Stimulated activated CD4-positive, alpha-beta T cell treated with anti-CD3 and anti-CD28 coated beads, Interleukin-2, amount 100 ng/mL, for 24 hours (primary cell): ENCODE measurements at regions not wholly inside any gene's neighbourhood (a gene's known extent, or its start where the extent isn't known, plus 50 kb on each side); places are given as distances from the start of the nearest gene placed in this dataset.

ENCODE experiments used
- DNase-seq, 2 donors: peaks; one replicate each; pipeline ENCODE4 v3.0.0-alpha.2; 2020

- DNase-seq = no peak
Measured at GRCh38 chr2:12090590-12090989, 344.2 kb downstream of the LPIN1 start.

- no peak for DNase-seq
Measured at GRCh38 chr2:12091201-12091806, 344.9 kb downstream of the LPIN1 start.

- DNase-seq = no peak
Measured at GRCh38 chr2:12094134-12094533, 347.7 kb downstream of the LPIN1 start.

DNA sequence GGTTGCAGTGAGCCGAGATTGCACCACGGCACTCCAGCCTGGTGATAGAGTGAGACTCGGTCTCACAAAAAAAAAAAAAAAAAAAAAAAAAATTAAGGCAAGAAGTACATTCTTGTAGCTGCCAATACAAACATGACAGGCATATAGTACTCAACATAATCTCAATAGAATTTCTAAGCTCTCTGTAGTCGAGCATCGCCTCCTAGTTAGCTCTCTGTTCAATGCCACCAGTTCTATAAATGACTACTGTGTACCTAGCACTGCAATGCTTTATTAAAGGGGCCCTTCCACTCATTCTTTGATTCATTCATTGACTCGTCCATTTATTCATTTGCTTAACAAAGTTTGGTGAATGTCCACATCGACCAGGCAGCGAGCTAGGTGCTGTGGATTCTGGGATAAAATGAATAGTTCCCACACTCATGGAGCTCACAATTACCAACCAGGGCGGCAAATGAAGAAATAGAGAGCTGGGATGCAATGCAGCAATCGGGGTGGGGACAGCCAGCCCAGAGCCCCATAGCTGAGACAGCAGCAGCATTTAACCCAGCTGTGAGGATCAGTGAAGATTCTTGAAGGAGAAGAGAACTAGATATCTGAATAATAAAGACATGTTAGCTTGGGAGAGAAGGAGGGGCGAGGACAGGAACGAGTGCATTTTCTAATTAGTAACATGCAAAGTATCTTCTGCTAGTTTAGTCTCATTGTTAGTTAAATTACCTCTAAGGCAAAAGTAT, 349.8 kb downstream of the LPIN1 start:
- no peak for DNase-seq

DNA sequence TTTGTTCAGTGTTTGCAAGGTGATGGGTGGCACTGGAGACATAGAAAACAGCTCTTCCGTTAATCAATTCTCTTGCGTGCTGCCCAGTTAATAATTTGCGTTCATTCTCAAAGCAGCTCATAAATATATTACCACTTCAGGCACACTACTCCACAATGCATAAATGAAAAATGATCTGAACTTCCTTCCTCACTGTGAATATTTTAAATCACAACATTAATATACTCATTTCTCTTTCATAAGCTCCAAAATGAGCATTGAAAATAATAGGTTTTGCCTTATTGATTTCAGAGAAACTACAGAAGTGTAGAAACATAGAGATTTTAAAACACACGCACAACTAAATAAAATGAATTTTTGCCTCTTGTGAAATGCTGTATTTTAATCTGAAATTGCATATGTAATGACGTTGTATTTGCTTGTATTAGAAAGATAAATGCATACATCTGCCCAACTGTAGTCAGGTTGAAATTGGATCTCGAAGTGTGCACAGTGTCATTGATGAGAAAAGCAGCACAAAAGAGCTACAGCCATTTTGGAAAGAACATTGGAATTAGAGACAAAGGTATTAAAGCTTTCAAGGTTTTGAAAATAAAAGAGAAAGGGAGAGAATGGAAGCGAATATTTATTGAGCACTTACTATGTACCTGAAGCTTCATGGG, 350.5 kb downstream of the LPIN1 start:
- no peak for DNase-seq

DNA sequence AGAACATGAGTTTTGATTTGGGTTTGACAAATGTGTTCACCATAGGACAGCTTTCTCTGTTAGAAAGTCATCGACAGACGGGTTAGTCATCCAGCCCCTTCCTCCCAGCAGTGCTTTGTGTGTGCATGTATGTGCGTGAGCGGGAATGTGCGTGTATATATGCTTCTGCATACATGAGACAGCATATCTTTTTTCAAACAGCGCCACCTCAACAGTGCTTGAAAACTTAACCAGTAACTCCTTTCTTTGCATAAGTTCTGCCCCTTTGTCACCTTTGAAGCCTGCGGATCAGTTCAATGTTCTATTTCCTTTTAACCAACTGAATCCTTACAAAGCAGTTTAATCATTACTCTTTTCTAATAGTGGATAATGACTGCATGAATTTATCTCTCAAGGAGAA, 351.4 kb downstream of the LPIN1 start:
- no peak for DNase-seq

DNA sequence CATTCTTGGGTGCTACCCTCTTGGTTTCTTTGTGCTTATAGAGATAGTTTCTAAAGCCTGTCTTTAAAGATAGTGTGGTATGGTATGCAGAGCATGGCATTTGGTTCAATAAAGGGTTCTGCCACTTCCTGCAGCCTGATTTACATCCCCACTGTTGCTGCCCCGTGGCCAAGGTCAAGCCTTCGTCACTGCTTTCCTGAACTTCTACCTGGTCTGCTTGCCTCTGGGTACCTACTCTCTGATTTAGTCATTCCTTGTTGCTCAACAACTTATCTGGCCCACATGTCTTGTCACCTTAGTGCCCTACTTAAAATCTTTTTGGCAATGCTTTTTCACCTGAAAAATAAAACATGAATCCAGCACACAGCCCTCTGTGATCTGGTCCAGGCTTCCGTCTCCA, 352.9 kb downstream of the LPIN1 start:
- DNase-seq = no peak

- DNase-seq = no peak
Measured at GRCh38 chr2:12102679-12103078, 356.2 kb downstream of the LPIN1 start.

DNA sequence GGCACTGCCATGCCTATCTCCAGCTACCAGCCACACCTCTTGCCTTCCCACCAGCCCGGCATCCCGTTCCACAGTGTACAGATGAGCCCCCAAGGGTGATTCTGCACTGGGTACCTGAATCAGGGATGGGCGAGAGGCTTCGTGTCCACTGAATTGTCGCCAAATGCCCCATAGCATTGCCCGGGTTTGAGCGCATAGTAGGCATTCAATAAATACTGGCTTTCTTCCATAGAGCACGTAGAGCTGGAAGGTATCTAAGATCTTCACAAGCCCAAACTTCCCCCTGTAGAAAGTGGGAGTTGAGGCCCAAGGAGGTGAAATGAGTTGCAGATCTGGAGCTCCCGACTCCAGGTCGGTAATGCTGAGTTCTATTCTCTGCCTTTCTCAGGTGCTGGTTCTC, 358.7 kb downstream of the LPIN1 start:
- no peak for DNase-seq

DNA sequence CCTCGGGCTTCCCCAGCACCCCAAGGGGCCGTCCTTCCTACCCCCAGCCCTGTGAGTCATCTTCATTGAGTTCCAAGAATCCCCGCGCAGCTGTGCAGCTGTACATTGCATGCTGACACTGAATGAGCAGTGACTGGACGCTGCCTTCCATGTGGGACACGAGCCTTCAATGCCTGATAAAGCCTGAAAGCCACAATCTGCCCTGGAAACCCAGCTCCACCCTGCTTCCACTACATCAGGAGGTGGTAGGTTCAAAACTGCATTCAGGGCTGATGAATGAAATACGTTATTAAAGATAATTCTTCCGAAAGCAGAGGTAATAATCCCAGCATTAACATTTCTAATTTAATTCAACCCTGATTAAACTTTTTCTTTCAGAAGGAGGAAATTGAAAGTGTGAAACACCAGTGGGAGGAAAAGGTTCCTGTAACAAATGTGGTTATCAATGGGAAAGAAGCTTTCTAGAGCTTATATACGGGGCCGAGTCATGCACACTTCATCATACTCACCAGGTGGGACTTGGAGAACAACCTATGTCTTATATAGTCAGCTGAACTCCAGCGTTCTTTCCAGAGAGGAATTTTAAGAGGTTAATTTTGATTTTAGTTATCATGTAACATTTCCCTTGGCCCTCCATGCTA, 360.1 kb downstream of the LPIN1 start:
- peak in 1 of 2 donors; percentile 57 for DNase-seq

DNA sequence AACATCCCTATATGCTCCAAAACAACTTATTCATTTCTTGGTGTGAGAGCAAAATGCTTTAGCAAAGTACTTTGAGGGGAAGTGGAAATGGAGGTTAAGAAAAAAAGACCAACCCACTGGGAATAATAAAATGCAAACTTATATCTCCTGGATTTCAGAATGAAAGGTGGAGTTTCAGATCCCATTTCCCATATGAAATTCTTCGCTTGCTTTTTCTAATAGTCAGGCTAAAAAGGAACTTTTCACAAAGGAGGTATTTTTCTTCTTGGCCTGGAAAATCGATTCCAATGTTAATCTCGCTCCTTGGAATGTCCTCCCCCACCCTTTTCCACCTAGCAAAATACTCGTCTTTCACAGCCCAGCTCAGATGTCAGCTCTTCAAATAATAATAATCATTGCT, 360.9 kb downstream of the LPIN1 start:
- no peak for DNase-seq

DNA sequence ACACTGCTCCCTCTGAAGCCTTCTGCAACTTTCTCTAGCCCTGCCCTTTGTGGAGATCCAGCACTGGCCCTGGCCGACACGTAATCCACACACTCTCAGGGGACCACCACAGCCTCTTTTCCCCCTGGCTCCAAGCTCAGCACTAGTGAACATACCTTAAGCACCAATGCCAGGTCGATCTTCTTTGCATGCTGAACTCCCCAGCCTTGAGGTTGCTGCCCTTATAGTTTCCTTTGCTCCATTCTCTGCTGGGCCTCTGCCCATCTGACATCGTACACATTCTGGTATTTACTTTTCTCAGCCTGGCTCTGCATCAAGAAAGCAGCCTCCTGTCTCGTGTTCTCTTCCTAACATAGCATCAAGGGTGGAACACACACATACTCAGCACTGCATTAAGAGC, 361.5 kb downstream of the LPIN1 start:
- no peak for DNase-seq

GRCh38 chr2:12109363-12110017, 363.1 kb downstream of the LPIN1 start:
- DNase-seq = no peak

DNA sequence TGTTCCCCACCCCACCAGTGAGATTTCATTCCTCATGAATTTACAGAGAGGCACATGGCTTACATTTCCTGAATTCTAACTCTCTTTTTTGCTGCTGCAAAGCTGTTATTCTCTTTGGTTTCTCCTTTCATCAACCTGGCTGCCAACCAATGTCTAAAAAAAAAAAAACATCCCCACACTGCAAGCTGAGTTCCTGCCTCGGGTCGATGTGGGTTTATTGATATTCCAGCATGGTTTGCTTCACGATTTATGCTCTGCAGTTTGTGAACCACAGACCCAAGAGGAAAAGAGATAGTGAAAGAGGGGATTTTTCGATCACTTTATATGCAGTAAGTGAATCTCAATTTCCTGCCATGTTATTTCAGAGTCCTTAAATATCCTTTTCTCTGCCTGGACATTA, 363.6 kb downstream of the LPIN1 start:
- DNase-seq = no peak

DNA sequence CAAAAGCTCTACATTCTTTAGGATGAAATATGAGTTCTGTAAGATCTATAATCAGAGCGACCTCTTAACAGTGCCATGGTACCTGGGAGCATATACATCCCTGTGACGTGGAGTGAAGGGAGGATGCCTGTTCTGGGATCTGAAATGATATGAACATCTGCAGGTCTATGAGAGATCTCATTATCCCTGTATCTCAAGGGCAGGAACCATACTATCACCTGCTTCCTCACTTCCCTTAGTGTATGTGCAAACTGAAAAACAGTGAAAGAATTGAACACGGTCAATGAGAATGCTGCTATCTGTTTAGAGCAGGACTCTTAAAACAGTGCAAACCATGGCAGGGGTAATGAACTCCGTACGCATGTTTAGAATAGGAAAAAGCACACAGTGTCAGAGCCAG, 364.0 kb downstream of the LPIN1 start:
- no peak for DNase-seq

- DNase-seq = no peak
Measured at GRCh38 chr2:12113412-12113811, 367.0 kb downstream of the LPIN1 start.

DNA sequence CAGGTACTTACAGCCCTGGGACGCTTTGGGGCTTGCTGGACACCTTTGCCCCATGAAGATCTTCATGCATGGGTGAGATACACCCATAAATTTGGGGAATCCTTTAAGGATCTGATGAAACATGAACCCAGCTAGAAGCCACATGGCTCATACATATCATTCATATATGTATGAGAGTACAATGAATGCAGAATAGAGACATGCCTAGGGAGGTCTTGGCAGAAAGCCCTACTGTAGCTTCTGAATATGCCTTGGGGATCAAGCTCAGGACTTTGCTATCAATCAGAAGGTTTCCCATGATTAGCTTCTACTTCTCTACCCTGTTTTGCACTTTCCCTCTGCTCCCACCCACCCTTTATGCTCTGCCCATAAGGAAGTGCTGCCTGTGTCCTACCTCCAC, 368.4 kb downstream of the LPIN1 start:
- no peak for DNase-seq

- no peak for DNase-seq
Measured at GRCh38 chr2:12116228-12116750, 369.9 kb downstream of the LPIN1 start.

DNA sequence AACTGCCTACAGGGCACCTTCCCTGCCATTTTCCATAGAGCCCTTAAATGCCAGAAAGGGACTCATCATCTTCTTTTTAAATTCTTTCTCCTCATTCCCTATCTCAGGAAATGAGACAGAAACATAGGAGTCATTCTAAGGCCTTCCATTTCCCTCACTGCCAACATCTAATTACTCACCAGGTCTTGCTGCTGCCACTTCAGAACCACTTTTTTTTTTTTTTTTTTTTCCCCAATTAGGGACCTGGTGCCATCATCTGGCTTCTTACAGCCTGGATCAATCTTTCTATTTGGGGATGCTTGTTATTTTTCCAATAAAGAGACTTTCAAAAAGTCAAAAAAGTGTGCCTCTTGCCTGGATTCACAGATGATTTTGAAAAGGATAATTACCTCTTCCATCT, 373.4 kb downstream of the LPIN1 start:
- DNase-seq = no peak

DNA sequence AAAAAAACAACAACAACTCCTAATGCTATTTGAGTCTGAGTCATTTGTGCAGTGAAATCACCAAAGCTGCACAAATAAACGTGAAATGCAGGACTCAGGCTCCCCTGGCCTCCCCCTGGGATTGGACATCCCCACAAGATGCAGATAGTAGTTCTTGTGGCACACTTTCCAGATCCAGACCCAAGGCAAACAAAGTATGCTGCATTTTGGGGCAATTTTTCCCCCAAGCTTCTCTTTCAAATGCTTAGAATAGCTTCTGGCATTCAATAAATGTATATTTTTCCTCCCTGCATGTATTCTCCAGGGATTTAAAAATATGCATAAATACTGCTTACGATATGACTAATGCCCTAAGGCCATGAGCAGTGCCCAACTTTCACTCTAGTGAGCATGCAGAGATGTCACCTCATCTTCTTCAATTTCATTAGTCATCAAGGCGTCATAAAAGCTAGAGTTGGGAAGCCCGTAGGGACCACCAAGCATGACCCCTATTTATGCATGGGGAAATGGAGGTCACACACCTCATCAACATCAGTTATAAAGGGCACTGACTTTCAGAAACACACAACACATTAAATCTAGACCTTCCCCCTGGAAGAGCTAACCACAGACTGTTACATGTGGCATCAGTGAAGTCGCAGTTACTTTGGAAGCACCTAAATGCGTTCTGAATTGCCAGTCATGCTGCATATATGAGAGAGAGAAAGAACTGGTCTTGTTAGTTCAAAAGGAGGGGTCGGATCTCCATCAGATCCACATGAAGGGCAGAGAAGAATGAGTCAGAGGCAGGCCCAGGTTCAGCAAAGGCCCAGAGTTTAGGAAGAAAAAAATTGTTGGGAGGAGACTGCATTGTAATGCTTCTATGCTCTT, 374.1 kb downstream of the LPIN1 start:
- DNase-seq = no peak

- DNase-seq = no peak
Measured at GRCh38 chr2:12124790-12125189, 378.4 kb downstream of the LPIN1 start.

DNA sequence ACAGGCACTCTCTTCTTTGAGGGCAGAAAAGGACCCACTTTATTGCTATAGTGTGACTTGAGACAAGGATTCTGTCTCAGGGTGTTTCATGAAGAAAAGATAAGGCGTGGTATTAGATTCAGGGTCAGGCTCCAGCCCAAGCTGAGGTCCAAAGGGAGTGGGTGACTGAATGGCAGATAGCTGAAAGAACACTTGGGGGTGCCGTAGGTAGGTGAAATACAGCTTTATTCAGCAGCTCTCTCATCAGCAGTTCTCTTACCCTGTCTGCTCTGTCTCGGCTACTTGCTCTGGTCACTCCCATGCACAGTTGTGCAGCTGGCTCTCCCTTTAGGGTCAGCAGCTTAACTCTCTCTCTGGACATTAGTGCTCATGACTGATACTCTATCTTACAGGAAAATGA, 379.9 kb downstream of the LPIN1 start:
- DNase-seq = no peak
